ENCODE measurements at regions not wholly inside any gene's neighbourhood (a gene's known extent, or its start where the extent isn't known, plus 50 kb on each side); places are given as distances from the start of the nearest gene placed in this dataset.

GRCh38 chr3:148329481-148330235, 368.0 kb upstream of the AGTR1 start:
- TF ChIP-seq PAX5 (IDR thresholded peaks at IDR 0.05; ENCODE audit: insufficient read depth, low read length, severe bottlenecking): no peak
- TF ChIP-seq POLR2A (IDR thresholded peaks at IDR 0.05; ENCODE audit: low read depth, low read length): no peak
- no peak for TF ChIP-seq POLR2AphosphoS5 (IDR thresholded peaks at IDR 0.05; ENCODE audit: low read depth, low read length)
- no peak for TF ChIP-seq TAF1 (IDR thresholded peaks at IDR 0.05; ENCODE audit: low read depth, low read length)

Measured in GM12891 (cell line).